ENCODE measurements at regions not wholly inside any gene's neighbourhood (a gene's known extent, or its start where the extent isn't known, plus 50 kb on each side); places are given as distances from the start of the nearest gene placed in this dataset.
"Not testable (repeated sequence)": the region's sequence is repeated elsewhere in the genome, so short reads cannot be mapped to it uniquely, and the experiment has no call there.

- DNase-seq = no peak
These were observed 853.2 kb upstream of the B3GALT2 start for GRCh38 chr1:194039578-194039977.

GRCh38 chr1:194033646-194034045, 847.2 kb upstream of the B3GALT2 start:
- DNase-seq = no peak

- no peak for DNase-seq
These were observed 841.6 kb upstream of the B3GALT2 start for GRCh38 chr1:194028002-194028401.

GRCh38 chr1:194026422-194026821, 840.0 kb upstream of the B3GALT2 start:
- no peak for DNase-seq

GRCh38 chr1:194024659-194025058, 838.2 kb upstream of the B3GALT2 start:
- DNase-seq = peak; percentile 57

- DNase-seq = peak; percentile 6
These were observed 827.6 kb upstream of the B3GALT2 start for GRCh38 chr1:194014014-194014413.

GRCh38 chr1:194013561-194013960, 827.1 kb upstream of the B3GALT2 start:
- no peak for DNase-seq

GRCh38 chr1:194004146-194004545, 817.7 kb upstream of the B3GALT2 start:
- DNase-seq = no peak

- not testable (repeated sequence) for DNase-seq
These were observed 815.4 kb upstream of the B3GALT2 start for GRCh38 chr1:194001726-194002350.

- DNase-seq = no peak
These were observed 802.5 kb upstream of the B3GALT2 start for GRCh38 chr1:193988885-193989284.

- DNase-seq = no peak
These were observed 792.8 kb upstream of the B3GALT2 start for GRCh38 chr1:193979219-193979618.

- no peak for DNase-seq
These were observed 787.9 kb upstream of the B3GALT2 start for GRCh38 chr1:193974286-193974798.

- no peak for DNase-seq
These were observed 787.0 kb upstream of the B3GALT2 start for GRCh38 chr1:193973428-193973827.

GRCh38 chr1:193971595-193971994, 785.2 kb upstream of the B3GALT2 start:
- DNase-seq = no peak

- no peak for DNase-seq
These were observed 774.1 kb upstream of the B3GALT2 start for GRCh38 chr1:193960499-193960898.

- no peak for DNase-seq
These were observed 773.6 kb upstream of the B3GALT2 start for GRCh38 chr1:193960040-193960439.

- no peak for DNase-seq
These were observed 771.2 kb upstream of the B3GALT2 start for GRCh38 chr1:193957556-193958095.

GRCh38 chr1:193952778-193953374, 766.5 kb upstream of the B3GALT2 start:
- no peak for DNase-seq

- DNase-seq = no peak
These were observed 765.6 kb upstream of the B3GALT2 start for GRCh38 chr1:193951984-193952383.

GRCh38 chr1:193944454-193944853, 758.0 kb upstream of the B3GALT2 start:
- DNase-seq = no peak

- DNase-seq = no peak
These were observed 753.8 kb upstream of the B3GALT2 start for GRCh38 chr1:193940176-193940575.

GRCh38 chr1:193939585-193939984, 753.2 kb upstream of the B3GALT2 start:
- DNase-seq = no peak

GRCh38 chr1:193937308-193937707, 750.9 kb upstream of the B3GALT2 start:
- DNase-seq = no peak

- no peak for DNase-seq
These were observed 746.6 kb upstream of the B3GALT2 start for GRCh38 chr1:193932979-193933378.
